OCI-LY1 (cell line): ENCODE measurements at regions not wholly inside any gene's neighbourhood (a gene's known extent, or its start where the extent isn't known, plus 50 kb on each side); places are given as distances from the start of the nearest gene placed in this dataset.

Experiments
- H2AFZ ChIP-seq: fragments of 200-600 bp; sonication (generic), shearing (Covaris generic); 2 replicates; pipeline ENCODE4 v1.6.0; 2014; ENCODE audit warnings: antibody characterized with exemption, mild to moderate bottlenecking, low read length
- H3F3A ChIP-seq: fragments of 200-600 bp; sonication (generic), shearing (Covaris generic); 2 replicates; pipeline ENCODE4 v1.6.0; 2014; ENCODE audit warnings: mild to moderate bottlenecking, antibody characterized with exemption, low read length, moderate library complexity; ENCODE audit not compliant: insufficient read depth
- H3K27ac ChIP-seq: fragments of 200-600 bp; sonication (generic); 2 replicates; pipeline ENCODE4 v1.5.1; 2014; ENCODE audit warnings: low read length, mixed run types, mild to moderate bottlenecking, low read depth; ENCODE audit not compliant: poor library complexity, severe bottlenecking
- H3K27me3 ChIP-seq: fragments of 200-600 bp; sonication (generic); 2 replicates; pipeline ENCODE4 v1.6.0; 2014; ENCODE audit warnings: antibody characterized with exemption, mild to moderate bottlenecking, low read length, moderate library complexity; ENCODE audit not compliant: insufficient read depth
- H3K36me3 ChIP-seq: fragments of 200-600 bp; sonication (generic); 2 replicates; pipeline ENCODE4 v1.6.1; 2014; ENCODE audit warnings: mild to moderate bottlenecking, antibody characterized with exemption, low read length, moderate library complexity, mixed read lengths; ENCODE audit not compliant: insufficient read depth
- H3K4me1 ChIP-seq: fragments of 200-600 bp; sonication (generic); 2 replicates; pipeline ENCODE4 v1.5.1; 2014; ENCODE audit warnings: mild to moderate bottlenecking, low read length, moderate library complexity; ENCODE audit not compliant: insufficient read depth, severe bottlenecking
- H3K4me2 ChIP-seq: fragments of 200-600 bp; sonication (generic), shearing (Covaris generic); 2 replicates; pipeline ENCODE4 v1.6.1; 2014; ENCODE audit warnings: low read length
- H3K4me3 ChIP-seq: fragments of 200-600 bp; sonication (generic); 2 replicates; pipeline ENCODE4 v1.5.1; 2014; ENCODE audit warnings: low read length, low read depth, mild to moderate bottlenecking, mixed read lengths; ENCODE audit not compliant: poor library complexity, severe bottlenecking
- H3K79me2 ChIP-seq: fragments of 200-600 bp; shearing (Covaris generic); 2 replicates; pipeline ENCODE4 v1.6.1; 2016; ENCODE audit warnings: mixed run types, low read length, mixed read lengths; ENCODE audit not compliant: insufficient read depth
- H3K9ac ChIP-seq: fragments of 200-600 bp; sonication (generic), shearing (Covaris generic); 2 replicates; pipeline ENCODE4 v1.6.1; 2014; ENCODE audit warnings: mild to moderate bottlenecking, low read length, mixed read lengths
- H3K9me2 ChIP-seq: fragments of 200-600 bp; sonication (generic), shearing (Covaris generic); 2 replicates; pipeline ENCODE4 v1.6.1; 2014; ENCODE audit warnings: low read depth, mild to moderate bottlenecking, low read length, mixed read lengths
- H3K9me3 ChIP-seq: fragments of 200-600 bp; shearing (Covaris generic); 2 replicates; pipeline ENCODE4 v1.6.1; 2014; ENCODE audit warnings: low read length, mixed read lengths
- H4K20me1 ChIP-seq: fragments of 200-600 bp; sonication (generic), shearing (Covaris generic); 2 replicates; pipeline ENCODE4 v1.6.0; 2016; ENCODE audit warnings: mild to moderate bottlenecking, low read length; ENCODE audit not compliant: insufficient read depth
- EZH2 ChIP-seq: fragments of 200-600 bp; sonication (generic), shearing (Covaris generic); IDR thresholded peaks from 2 replicates; pipeline ENCODE4 v1.8.0; 2017; ENCODE audit warnings: borderline replicate concordance, mixed run types, mild to moderate bottlenecking, antibody characterized with exemption, low read length, moderate library complexity, mixed read lengths
- TF ChIP-seq, protein P1 (sequence below): fragments of 200-600 bp; sonication (generic), shearing (Covaris generic); IDR thresholded peaks from 2 replicates; pipeline ENCODE4 v1.5.1; 2017; ENCODE audit warnings: mild to moderate bottlenecking, antibody characterized with exemption, low read length, moderate library complexity, mixed read lengths

DNA sequence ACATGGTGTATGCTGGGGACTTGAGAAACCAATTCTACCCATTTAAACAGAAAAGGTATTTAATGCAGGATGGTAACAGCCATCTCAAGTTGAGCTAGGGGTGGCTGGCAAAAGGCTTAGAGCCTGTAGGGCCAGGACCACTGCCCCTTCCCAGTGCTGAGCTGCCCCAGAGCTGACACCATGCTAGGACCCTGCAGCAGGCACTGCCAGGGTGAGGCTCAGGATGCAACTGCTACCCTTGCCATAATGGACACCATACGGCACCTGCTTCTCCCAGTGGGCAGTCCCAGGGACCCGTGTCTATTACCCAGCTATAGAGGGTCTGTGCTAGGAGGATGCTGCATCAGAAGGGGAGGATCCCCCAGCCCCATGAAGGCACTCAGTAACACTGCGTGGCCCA is 160.7 kb upstream of the ADCY1 start:
- H3K79me2 ChIP-seq, result no peaks in the 10 kb centered on the region
- TF ChIP-seq, protein P1, sequence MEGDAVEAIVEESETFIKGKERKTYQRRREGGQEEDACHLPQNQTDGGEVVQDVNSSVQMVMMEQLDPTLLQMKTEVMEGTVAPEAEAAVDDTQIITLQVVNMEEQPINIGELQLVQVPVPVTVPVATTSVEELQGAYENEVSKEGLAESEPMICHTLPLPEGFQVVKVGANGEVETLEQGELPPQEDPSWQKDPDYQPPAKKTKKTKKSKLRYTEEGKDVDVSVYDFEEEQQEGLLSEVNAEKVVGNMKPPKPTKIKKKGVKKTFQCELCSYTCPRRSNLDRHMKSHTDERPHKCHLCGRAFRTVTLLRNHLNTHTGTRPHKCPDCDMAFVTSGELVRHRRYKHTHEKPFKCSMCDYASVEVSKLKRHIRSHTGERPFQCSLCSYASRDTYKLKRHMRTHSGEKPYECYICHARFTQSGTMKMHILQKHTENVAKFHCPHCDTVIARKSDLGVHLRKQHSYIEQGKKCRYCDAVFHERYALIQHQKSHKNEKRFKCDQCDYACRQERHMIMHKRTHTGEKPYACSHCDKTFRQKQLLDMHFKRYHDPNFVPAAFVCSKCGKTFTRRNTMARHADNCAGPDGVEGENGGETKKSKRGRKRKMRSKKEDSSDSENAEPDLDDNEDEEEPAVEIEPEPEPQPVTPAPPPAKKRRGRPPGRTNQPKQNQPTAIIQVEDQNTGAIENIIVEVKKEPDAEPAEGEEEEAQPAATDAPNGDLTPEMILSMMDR, result no peak
- no peak for TF ChIP-seq EZH2
- no peak overlapping the region for H3K27ac ChIP-seq
- no peaks in the 10 kb centered on the region for H3F3A ChIP-seq
- no peaks in the 10 kb centered on the region for H3K4me1 ChIP-seq
- H4K20me1 ChIP-seq, result no peaks in the 10 kb centered on the region
- H3K9me2 ChIP-seq, result no peaks in the 10 kb centered on the region; the same call in 1 of the 2 replicates
- H3K36me3 ChIP-seq, result no peaks in the 10 kb centered on the region
- H3K27me3 ChIP-seq, result no peaks in the 10 kb centered on the region
- no peak overlapping the region for H2AFZ ChIP-seq
- no peaks in the 10 kb centered on the region; the same call in 1 of the 2 replicates for H3K9me3 ChIP-seq
- no peak overlapping the region for H3K4me3 ChIP-seq
- no peak overlapping the region for H3K4me2 ChIP-seq
- H3K9ac ChIP-seq, result no peak overlapping the region

DNA sequence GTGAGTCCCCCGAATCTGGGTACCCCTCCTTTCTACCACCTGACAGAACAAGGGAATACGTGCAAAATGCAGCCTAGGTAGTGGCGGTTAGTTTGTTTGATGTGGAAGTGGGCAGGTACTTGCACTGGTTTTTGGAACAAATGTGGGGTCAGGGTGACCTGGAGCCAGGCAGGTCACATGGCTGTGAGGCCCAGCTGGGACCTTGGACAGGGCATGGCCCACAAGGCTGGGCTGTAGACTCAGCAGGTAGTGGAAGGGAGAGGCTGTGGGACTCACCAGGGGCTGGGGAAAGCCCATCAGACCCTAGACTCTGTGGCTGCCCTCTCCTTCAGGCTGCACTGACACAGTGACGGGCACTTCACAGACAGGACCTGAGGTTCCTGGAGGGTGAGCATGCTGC is 159.9 kb upstream of the ADCY1 start:
- no peak for TF ChIP-seq EZH2
- TF ChIP-seq, protein P1, result no peak
- Histone ChIP-seq H3K27me3 (no peaks in the 10 kb centered on the region), H3K79me2 (no peaks in the 10 kb centered on the region), H3K4me2 (no peak overlapping the region), H3K9me3 (no peaks in the 10 kb centered on the region; the same call in 1 of the 2 replicates), H3K36me3 (no peaks in the 10 kb centered on the region), H3K9ac (no peak overlapping the region), H4K20me1 (no peaks in the 10 kb centered on the region), H2AFZ (no peak overlapping the region), H3K9me2 (no peaks in the 10 kb centered on the region; the same call in 1 of the 2 replicates), H3K27ac (no peak overlapping the region), H3K4me3 (no peak overlapping the region), H3F3A (no peaks in the 10 kb centered on the region), H3K4me1 (no peaks in the 10 kb centered on the region)

DNA sequence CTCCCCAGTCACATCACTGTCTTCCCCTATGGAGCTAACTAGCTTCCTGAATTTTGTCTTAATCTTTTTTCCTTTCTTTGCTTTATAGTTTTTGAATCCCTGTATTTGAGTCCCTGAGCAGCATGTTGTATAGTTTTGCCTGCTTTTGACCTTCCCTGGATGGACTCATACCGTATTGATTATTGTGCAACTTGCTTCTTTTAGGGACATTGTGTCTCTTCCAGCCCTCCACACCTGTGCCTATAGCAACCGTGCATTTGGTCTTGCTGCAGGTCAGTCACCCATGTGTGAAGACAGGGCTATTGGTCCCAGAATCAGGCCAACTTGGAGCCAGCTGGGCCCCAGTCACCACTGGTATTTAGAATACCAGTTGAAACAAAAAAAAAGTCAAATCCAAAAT is 158.9 kb upstream of the ADCY1 start:
- H3K36me3 ChIP-seq, result no peaks in the 10 kb centered on the region
- no peak for TF ChIP-seq EZH2
- TF ChIP-seq, protein P1, result no peak
- H3F3A ChIP-seq, result no peaks in the 10 kb centered on the region
- no peak overlapping the region for H3K9ac ChIP-seq
- H3K9me3 ChIP-seq, result no peaks in the 10 kb centered on the region; the same call in 1 of the 2 replicates
- H3K27me3 ChIP-seq, result no peaks in the 10 kb centered on the region
- no peaks in the 10 kb centered on the region; the same call in 1 of the 2 replicates for H3K9me2 ChIP-seq
- H2AFZ ChIP-seq, result no peak overlapping the region
- H3K27ac ChIP-seq, result no peak overlapping the region
- H3K79me2 ChIP-seq, result no peaks in the 10 kb centered on the region
- no peaks in the 10 kb centered on the region for H3K4me1 ChIP-seq
- no peak overlapping the region for H3K4me2 ChIP-seq
- no peak overlapping the region for H3K4me3 ChIP-seq
- no peaks in the 10 kb centered on the region for H4K20me1 ChIP-seq
